Endothelial cell of umbilical vein (primary cell): ENCODE measurements at regions not wholly inside any gene's neighbourhood (a gene's known extent, or its start where the extent isn't known, plus 50 kb on each side); places are given as distances from the start of the nearest gene placed in this dataset.

Experiments used
- BruUV-seq: library from RNA; stranded (reverse); fragments of 400-500 nt; replicated peaks from 2 replicates; lab custom pipeline; 2021; lab: Mats Ljungman, UMichigan
- CTCF ChIA-PET: fragments of 300-600, 350-600 bp; sonication (Branson Sonifier 250); formaldehyde crosslinking; loops from one replicate; lab custom pipeline; 2021; ENCODE audit warnings: antibody characterized with exemption, inconsistent platforms; lab: Charles Lee
- POLR2A ChIA-PET: fragments of 300-600, 350-600 bp; sonication (Branson Sonifier 250); formaldehyde crosslinking; loops from one replicate; lab custom pipeline; 2021; ENCODE audit warnings: antibody characterized with exemption, inconsistent platforms; lab: Charles Lee
- DNase-seq: peaks from one replicate; pipeline ENCODE4 v3.0.0-alpha.2; 2011; ENCODE audit warnings: low read depth, low spot score
- FAIRE-seq: peaks from 2 replicates; lab custom pipeline; 2011; peaks lifted over from hg19 to GRCh38; lab: Jason Lieb, UNC
- H2AFZ ChIP-seq: 2 replicates; pipeline ENCODE4 v1.6.0; 2012; ENCODE audit warnings: low read depth, low read length, control low read depth, inconsistent platforms
- H3K27ac ChIP-seq: 2 replicates; pipeline ENCODE4 v1.5.1; 2011; ENCODE audit warnings: low read depth, mild to moderate bottlenecking, control low read depth, low read length, moderate library complexity; ENCODE audit not compliant: insufficient read depth
- H3K27me3 ChIP-seq, 2 experiments: 2 replicates each; pipeline versions ENCODE4 v1.6.0 to v1.6.1; 2011; ENCODE audit warnings: low read length in 2 of 2, mixed read lengths in 1 of 2; ENCODE audit not compliant: control insufficient read depth in 2 of 2, insufficient read depth in 2 of 2
- H3K36me3 ChIP-seq, 2 experiments: 2 replicates in 1 of 2; 3 replicates in 1 of 2; pipeline ENCODE4 v1.5.1; 2011; ENCODE audit warnings: low read length in 2 of 2, mild to moderate bottlenecking in 1 of 2, moderate library complexity in 1 of 2; ENCODE audit not compliant: control insufficient read depth in 2 of 2, insufficient read depth in 2 of 2; ENCODE audit errors: extremely low read depth in 1 of 2
- H3K4me1 ChIP-seq: 3 replicates; pipeline ENCODE4 v1.5.1; 2011; ENCODE audit warnings: mild to moderate bottlenecking, low read length; ENCODE audit not compliant: control insufficient read depth, insufficient read depth; ENCODE audit errors: extremely low read depth
- H3K4me2 ChIP-seq: 2 replicates; pipeline ENCODE4 v1.6.1; 2011; ENCODE audit warnings: low read length, control low read depth, mixed read lengths; ENCODE audit not compliant: insufficient read depth
- H3K4me3 ChIP-seq, 3 experiments: fragments of 200-600 bp in 1 of 3; sonication (generic), shearing (Covaris generic) in 1 of 3; replicated peaks in 1 of 3; 2 replicates each; pipeline ENCODE4 v1.5.1; 2011 to 2016; ENCODE audit warnings: control low read depth in 3 of 3, low read length in 3 of 3, mild to moderate bottlenecking in 2 of 3, inconsistent platforms in 1 of 3, low read depth in 1 of 3, moderate library complexity in 1 of 3; ENCODE audit not compliant: insufficient read depth in 1 of 3
- H3K79me2 ChIP-seq: 2 replicates; pipeline ENCODE4 v1.6.0; 2012; ENCODE audit warnings: low read length, inconsistent platforms; ENCODE audit not compliant: control insufficient read depth, insufficient read depth
- H3K9ac ChIP-seq: replicated peaks from 2 replicates; pipeline ENCODE3; 2011; ENCODE audit warnings: low read length, control low read depth; ENCODE audit not compliant: insufficient read depth; ENCODE audit errors: extremely low read depth
- H3K9me1 ChIP-seq: replicated peaks from 3 replicates; pipeline ENCODE4 v1.6.0; 2011; ENCODE audit warnings: mild to moderate bottlenecking, low read length; ENCODE audit not compliant: control insufficient read depth, insufficient read depth; ENCODE audit errors: extremely low read depth
- H3K9me3 ChIP-seq: replicated peaks from 2 replicates; pipeline ENCODE4 v1.5.1; 2012; ENCODE audit warnings: low read length, inconsistent platforms; ENCODE audit not compliant: control insufficient read depth, insufficient read depth
- H4K20me1 ChIP-seq: replicated peaks from 2 replicates; pipeline ENCODE3; 2011; ENCODE audit warnings: mild to moderate bottlenecking, low read length; ENCODE audit not compliant: control insufficient read depth, insufficient read depth; ENCODE audit errors: extremely low read depth
- EZH2 ChIP-seq: IDR thresholded peaks from 2 replicates; pipeline ENCODE4 v1.6.1; 2012; ENCODE audit warnings: borderline replicate concordance, low read depth, mild to moderate bottlenecking, moderate library complexity, low read length, inconsistent platforms; ENCODE audit not compliant: severe bottlenecking
- FOS ChIP-seq: IDR thresholded peaks from 2 replicates; pipeline ENCODE4 v1.6.1; 2011; ENCODE audit warnings: mild to moderate bottlenecking, low read length, moderate library complexity, borderline replicate concordance; ENCODE audit not compliant: insufficient read depth
- GATA2 ChIP-seq: IDR thresholded peaks from 2 replicates; pipeline ENCODE4 v1.7.0; 2011; ENCODE audit warnings: low read depth, mild to moderate bottlenecking, moderate library complexity, mixed read lengths, low read length; ENCODE audit not compliant: insufficient read length, insufficient read depth
- JUN ChIP-seq: IDR thresholded peaks from 2 replicates; pipeline ENCODE4 v1.6.1; 2011; ENCODE audit warnings: borderline replicate concordance, low read depth; ENCODE audit not compliant: insufficient read length, insufficient read depth
- MYC ChIP-seq: IDR thresholded peaks from one replicate; pipeline ENCODE4 v1.6.1; 2011; ENCODE audit warnings: mild to moderate bottlenecking, low read depth, low read length
- POLR2A ChIP-seq: IDR thresholded peaks from 2 replicates; pipeline ENCODE4 v1.6.1; 2012; ENCODE audit warnings: low read depth, mild to moderate bottlenecking, control low read depth, low read length
- POLR2AphosphoS5 ChIP-seq: IDR thresholded peaks from 2 replicates; pipeline ENCODE4 v1.6.1; 2012; ENCODE audit warnings: low read depth, mild to moderate bottlenecking, control low read depth, low read length, moderate library complexity; ENCODE audit not compliant: insufficient read depth
- dilution Hi-C: fragments of 300-500 bp; cut with MboI; formaldehyde crosslinking; loops from one replicate; pipeline ENCODE4 v1.15.0; 2019; ENCODE audit warnings: low sequenced_read_pairs; ENCODE audit not compliant: extremely low pct_ligation_motif_present
- intact Hi-C: fragments of 100-400 bp; cut with micrococcal nuclease; formaldehyde crosslinking; loops from one replicate; pipeline ENCODE4 v1.10.0; 2022
- TF ChIP-seq, protein P1 (sequence below), 2 donors: IDR thresholded peaks; 1 replicate in 1 of 2; 2 replicates in 1 of 2; pipeline ENCODE4 v1.5.1; 2011; ENCODE audit warnings: low read length in 2 of 2, mild to moderate bottlenecking in 2 of 2, moderate library complexity in 2 of 2, control low read depth in 1 of 2, inconsistent platforms in 1 of 2, low read depth in 1 of 2; ENCODE audit not compliant: insufficient read depth in 1 of 2; ENCODE audit errors: extremely low read depth in 1 of 2
- TF ChIP-seq, protein P2 (sequence below): IDR thresholded peaks from 2 replicates; pipeline ENCODE4 v1.6.1; 2011; ENCODE audit not compliant: insufficient read depth, insufficient read length

DNA sequence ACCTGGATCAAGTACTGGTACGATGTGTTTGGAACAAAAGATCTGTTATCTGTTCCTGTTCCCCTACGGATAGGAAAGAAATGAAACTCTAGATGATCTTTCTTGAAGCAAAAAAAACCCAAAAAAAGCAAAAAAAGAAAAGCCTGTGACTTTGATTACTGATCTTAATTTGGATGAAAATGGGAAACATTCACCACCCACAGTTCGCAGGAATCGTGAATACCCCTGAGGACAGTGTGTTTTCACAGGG, 138.7 kb upstream of the LMNTD1 start:
- intact Hi-C loops (loop anchor here (5.0 kb wide), 2 partner anchors 266 to 336 kb away; partner anchors contain the start of gene RASSF8), dilution Hi-C loops (no loop called here)
- TF ChIP-seq POLR2A (no peak), JUN (no peak)
- DNase-seq = no peak
- BruUV-seq = no TSS peak
- no peaks in the 10 kb centered on the region for H3K27me3 ChIP-seq
- H3K4me1 ChIP-seq = peaks cover 19% of the 10 kb centered on the region
- no peak overlapping the region for H3K4me2 ChIP-seq
- ChIA-PET CTCF (no interaction called here), POLR2A (no interaction called here)
- no peaks in the 10 kb centered on the region for H4K20me1 ChIP-seq
- H3K79me2 ChIP-seq = no peaks in the 10 kb centered on the region
- no peak overlapping the region for H3K4me3 ChIP-seq
- no peaks in the 10 kb centered on the region for H3K9me1 ChIP-seq
- H3K9me3 ChIP-seq = no peaks in the 10 kb centered on the region
- H3K36me3 ChIP-seq = no peaks in the 10 kb centered on the region
- no peak overlapping the region for H2AFZ ChIP-seq
- H3K27ac ChIP-seq = no peak overlapping the region
- no peak overlapping the region for H3K9ac ChIP-seq
- no peak for FAIRE-seq

DNA sequence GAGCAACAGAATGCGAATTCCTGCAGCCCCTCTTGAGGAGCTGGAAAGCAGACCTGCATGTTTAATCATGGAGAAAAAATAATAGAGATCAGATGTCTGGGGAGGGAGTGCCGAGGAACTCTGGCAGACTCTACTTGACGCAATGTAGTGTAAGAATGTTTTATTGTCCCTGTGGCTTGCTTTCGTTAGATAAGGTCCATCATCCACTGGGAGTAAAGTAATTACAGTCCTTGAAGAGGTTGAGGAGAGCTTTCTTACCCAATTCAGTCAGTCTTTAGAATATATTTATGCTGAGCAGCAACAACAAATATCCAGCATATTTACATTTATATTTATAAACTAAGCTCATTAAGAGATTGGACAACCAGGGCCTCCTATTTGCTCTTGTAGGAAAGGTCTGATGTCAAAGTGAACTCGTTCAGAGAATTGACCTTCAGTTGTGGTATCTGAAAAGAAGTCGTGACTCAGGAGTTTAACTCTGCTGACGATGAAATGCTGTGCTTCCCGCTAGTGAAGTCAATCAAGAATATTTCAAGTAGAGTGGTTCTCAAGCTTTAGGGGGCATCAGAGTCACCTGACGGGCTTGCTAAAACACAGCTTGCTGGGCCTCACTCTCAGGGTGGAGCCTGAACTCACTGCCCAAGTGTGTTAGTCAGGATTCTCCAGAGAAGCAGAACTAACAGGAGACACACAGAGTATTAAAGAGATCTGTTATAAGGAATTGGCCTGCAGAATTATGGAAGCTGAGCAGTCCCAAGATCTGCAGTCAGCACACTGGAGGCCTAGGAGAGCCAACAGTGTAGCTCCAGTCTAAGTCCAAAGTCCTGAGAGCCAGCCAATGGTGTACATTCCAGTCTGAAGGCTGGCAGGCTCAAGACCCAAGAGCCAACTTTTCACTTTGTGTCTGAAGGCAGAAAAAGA, 139.3 kb upstream of the LMNTD1 start:
- no peak overlapping the region for H2AFZ ChIP-seq
- H3K9ac ChIP-seq = no peak overlapping the region
- H4K20me1 ChIP-seq = no peaks in the 10 kb centered on the region
- H3K9me3 ChIP-seq = no peaks in the 10 kb centered on the region
- no peaks in the 10 kb centered on the region for H3K36me3 ChIP-seq
- no peaks in the 10 kb centered on the region for H3K27me3 ChIP-seq
- H3K4me2 ChIP-seq = no peak overlapping the region
- no peak for DNase-seq
- H3K9me1 ChIP-seq = no peaks in the 10 kb centered on the region
- intact Hi-C loops = loop anchor here (5.0 kb wide), 2 partner anchors 265 to 335 kb away; partner anchors contain the start of gene RASSF8
- no peak overlapping the region for H3K27ac ChIP-seq
- no peak overlapping the region for H3K4me3 ChIP-seq
- no peaks in the 10 kb centered on the region for H3K79me2 ChIP-seq
- ChIA-PET POLR2A (no interaction called here), CTCF (interaction anchor here (0.8 to 4.6 kb wide), 2 partner anchors 13 kb away, joined by 3 to 17 read pairs; no protein-coding TSS in a partner anchor)
- BruUV-seq = no TSS peak
- FAIRE-seq = no peak
- H3K4me1 ChIP-seq = peaks cover 19% of the 10 kb centered on the region
- TF ChIP-seq FOS = no peak
- TF ChIP-seq MYC = no peak
- TF ChIP-seq POLR2AphosphoS5 = no peak
- TF ChIP-seq, protein P1, sequence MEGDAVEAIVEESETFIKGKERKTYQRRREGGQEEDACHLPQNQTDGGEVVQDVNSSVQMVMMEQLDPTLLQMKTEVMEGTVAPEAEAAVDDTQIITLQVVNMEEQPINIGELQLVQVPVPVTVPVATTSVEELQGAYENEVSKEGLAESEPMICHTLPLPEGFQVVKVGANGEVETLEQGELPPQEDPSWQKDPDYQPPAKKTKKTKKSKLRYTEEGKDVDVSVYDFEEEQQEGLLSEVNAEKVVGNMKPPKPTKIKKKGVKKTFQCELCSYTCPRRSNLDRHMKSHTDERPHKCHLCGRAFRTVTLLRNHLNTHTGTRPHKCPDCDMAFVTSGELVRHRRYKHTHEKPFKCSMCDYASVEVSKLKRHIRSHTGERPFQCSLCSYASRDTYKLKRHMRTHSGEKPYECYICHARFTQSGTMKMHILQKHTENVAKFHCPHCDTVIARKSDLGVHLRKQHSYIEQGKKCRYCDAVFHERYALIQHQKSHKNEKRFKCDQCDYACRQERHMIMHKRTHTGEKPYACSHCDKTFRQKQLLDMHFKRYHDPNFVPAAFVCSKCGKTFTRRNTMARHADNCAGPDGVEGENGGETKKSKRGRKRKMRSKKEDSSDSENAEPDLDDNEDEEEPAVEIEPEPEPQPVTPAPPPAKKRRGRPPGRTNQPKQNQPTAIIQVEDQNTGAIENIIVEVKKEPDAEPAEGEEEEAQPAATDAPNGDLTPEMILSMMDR (IDR thresholded peaks at IDR 0.05; ENCODE audit: extremely low read depth in 1 of 2, insufficient read depth in 1 of 2, low read depth in 1 of 2, low read length in 2 of 2) = no peak
- TF ChIP-seq POLR2A = no peak
- TF ChIP-seq, protein P2, sequence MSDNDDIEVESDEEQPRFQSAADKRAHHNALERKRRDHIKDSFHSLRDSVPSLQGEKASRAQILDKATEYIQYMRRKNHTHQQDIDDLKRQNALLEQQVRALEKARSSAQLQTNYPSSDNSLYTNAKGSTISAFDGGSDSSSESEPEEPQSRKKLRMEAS = no peak
- no peak for TF ChIP-seq JUN
- TF ChIP-seq GATA2 = no peak
- TF ChIP-seq EZH2 = no peak
- dilution Hi-C loops = no loop called here
